ENCODE measurements at regions not wholly inside any gene's neighbourhood (a gene's known extent, or its start where the extent isn't known, plus 50 kb on each side); places are given as distances from the start of the nearest gene placed in this dataset.

DNA sequence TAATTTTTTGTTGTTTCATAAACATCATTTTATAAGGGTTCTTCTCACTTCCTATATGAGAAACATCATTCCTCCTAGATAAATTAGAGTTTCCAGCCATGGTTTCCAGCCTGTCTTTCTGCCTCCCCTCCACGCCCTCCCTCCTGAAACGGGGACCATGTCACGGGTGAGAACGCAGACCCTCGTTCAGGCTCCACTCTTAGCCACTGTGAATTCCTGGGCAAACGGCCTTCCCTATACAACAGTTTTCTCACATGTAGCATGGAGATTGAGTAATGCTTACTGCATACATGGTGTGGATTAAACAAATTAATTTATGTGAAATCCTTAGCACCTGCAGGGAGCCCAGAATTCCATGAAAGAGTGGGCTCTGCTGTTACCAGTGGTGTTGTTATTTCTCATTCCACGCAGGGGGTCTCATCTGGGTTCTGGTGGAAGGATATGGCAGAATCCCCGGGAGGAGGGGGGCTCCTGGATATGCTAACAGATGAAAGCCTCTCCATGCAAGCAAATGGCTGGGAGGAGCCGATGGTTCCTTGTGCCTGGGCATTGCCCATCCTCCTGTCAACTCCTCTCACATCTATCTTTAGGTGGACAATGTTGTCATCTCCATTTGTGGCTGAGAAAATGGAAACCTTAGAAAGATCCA, 54.0 kb upstream of the TWIST2 start:
- TF ChIP-seq, protein P1, sequence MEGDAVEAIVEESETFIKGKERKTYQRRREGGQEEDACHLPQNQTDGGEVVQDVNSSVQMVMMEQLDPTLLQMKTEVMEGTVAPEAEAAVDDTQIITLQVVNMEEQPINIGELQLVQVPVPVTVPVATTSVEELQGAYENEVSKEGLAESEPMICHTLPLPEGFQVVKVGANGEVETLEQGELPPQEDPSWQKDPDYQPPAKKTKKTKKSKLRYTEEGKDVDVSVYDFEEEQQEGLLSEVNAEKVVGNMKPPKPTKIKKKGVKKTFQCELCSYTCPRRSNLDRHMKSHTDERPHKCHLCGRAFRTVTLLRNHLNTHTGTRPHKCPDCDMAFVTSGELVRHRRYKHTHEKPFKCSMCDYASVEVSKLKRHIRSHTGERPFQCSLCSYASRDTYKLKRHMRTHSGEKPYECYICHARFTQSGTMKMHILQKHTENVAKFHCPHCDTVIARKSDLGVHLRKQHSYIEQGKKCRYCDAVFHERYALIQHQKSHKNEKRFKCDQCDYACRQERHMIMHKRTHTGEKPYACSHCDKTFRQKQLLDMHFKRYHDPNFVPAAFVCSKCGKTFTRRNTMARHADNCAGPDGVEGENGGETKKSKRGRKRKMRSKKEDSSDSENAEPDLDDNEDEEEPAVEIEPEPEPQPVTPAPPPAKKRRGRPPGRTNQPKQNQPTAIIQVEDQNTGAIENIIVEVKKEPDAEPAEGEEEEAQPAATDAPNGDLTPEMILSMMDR (IDR thresholded peaks at IDR 0.05) = no peak
- TF ChIP-seq POLR2A (IDR thresholded peaks at IDR 0.05) = no peak
- TF ChIP-seq EP300 (IDR thresholded peaks at IDR 0.05; ENCODE audit: low read depth) = no peak

Data from transverse colon (tissue), 3 donors.